BE2C (cell line): ENCODE measurements at regions not wholly inside any gene's neighbourhood (a gene's known extent, or its start where the extent isn't known, plus 50 kb on each side); places are given as distances from the start of the nearest gene placed in this dataset.
A peak's percentile ranks its signal among the peaks of the same experiment; 100 is the strongest.

Source experiments
- DNase-seq: peaks from one replicate; pipeline ENCODE4 v3.0.0-alpha.2; 2020
- H3K27me3 ChIP-seq: fragments of 250-450 bp; sonication (Bioruptor Pico); 2 replicates; pipeline ENCODE4 v1.5.1; 2020; ENCODE audit warnings: mild to moderate bottlenecking
- H3K36me3 ChIP-seq: fragments of 250-450 bp; sonication (Bioruptor Pico); 2 replicates; pipeline ENCODE4 v1.5.1; 2020; ENCODE audit warnings: mild to moderate bottlenecking
- H3K4me1 ChIP-seq: fragments of 250-450 bp; sonication (Bioruptor Pico); 2 replicates; pipeline ENCODE4 v1.5.1; 2020
- H3K4me3 ChIP-seq: 2 replicates; pipeline ENCODE4 v1.5.1; 2011; ENCODE audit warnings: low read depth, low read length
- H3K9me3 ChIP-seq: fragments of 250-450 bp; sonication (Bioruptor Pico); 2 replicates; pipeline ENCODE4 v1.5.1; 2020
- TF ChIP-seq, protein P1 (sequence below): IDR thresholded peaks from 2 replicates; pipeline ENCODE4 v1.5.1; 2012; ENCODE audit warnings: mild to moderate bottlenecking, low read depth, low read length

DNA sequence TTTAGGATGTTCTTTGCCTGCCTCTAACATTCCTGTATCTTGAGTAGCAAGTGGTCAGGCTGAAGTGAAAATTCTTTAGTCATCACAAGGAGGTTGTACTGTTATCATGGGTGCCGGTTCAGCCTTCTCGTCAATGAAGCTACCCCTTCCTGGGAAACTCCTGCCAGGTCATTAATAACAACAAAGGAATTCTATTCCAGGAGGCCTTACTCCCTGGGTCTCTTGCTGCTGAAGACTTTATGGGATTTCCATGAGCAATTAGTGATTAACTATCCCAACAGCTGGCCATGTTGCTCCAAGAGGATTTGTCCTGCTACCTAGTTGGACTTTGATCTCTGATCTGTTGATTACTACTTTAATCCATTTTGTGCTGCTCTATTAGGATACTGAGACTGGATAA is 62.7 kb upstream of the ELOVL5 start:
- DNase-seq: no peak
- no peaks in the 10 kb centered on the region; the same call in 1 of the 2 replicates for H3K27me3 ChIP-seq
- H3K36me3 ChIP-seq: no peaks in the 10 kb centered on the region
- no peak overlapping the region for H3K4me3 ChIP-seq
- H3K9me3 ChIP-seq: no peaks in the 10 kb centered on the region
- H3K4me1 ChIP-seq: no peaks in the 10 kb centered on the region
- TF ChIP-seq, protein P1, sequence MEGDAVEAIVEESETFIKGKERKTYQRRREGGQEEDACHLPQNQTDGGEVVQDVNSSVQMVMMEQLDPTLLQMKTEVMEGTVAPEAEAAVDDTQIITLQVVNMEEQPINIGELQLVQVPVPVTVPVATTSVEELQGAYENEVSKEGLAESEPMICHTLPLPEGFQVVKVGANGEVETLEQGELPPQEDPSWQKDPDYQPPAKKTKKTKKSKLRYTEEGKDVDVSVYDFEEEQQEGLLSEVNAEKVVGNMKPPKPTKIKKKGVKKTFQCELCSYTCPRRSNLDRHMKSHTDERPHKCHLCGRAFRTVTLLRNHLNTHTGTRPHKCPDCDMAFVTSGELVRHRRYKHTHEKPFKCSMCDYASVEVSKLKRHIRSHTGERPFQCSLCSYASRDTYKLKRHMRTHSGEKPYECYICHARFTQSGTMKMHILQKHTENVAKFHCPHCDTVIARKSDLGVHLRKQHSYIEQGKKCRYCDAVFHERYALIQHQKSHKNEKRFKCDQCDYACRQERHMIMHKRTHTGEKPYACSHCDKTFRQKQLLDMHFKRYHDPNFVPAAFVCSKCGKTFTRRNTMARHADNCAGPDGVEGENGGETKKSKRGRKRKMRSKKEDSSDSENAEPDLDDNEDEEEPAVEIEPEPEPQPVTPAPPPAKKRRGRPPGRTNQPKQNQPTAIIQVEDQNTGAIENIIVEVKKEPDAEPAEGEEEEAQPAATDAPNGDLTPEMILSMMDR: no peak

DNA sequence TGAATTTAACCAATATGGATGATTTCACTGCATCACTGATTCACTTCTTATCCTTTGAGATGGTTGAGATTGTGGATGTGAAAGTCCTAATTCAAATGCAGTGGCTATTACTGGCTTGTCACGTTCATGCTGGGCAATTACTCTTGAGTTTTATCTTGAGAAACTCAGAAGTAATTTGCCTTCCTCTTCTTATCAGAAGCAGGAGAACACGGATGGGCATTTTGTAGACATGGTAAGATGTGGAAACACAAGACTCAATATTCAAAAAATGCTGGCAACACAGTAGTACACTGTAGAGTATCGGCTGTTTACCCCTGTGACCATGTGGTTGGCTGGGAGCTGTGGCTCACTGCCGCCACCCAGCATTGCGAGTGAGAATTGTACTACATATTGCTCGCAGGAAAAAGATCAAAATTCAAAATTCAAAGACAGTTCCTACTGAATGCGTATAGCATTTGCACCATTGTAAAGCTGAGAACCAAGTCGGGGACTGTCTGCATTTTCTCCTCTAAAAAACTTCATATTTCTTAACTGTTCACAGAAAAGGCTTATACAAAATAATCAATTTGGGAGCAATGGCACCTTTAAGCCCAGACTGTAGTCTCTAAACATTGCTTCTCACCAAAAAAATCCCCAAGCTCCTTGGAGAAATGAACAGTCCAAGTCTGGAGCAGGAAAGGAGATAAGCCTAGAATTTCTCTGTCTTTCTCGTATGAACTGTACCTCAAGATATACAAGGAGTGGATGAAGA is 61.9 kb upstream of the ELOVL5 start:
- Histone ChIP-seq H3K27me3 (no peaks in the 10 kb centered on the region; the same call in 1 of the 2 replicates), H3K9me3 (no peaks in the 10 kb centered on the region), H3K36me3 (no peaks in the 10 kb centered on the region), H3K4me1 (no peaks in the 10 kb centered on the region), H3K4me3 (no peak overlapping the region)
- peak; percentile 52 for DNase-seq
- TF ChIP-seq, protein P1: peak; percentile 93

DNA sequence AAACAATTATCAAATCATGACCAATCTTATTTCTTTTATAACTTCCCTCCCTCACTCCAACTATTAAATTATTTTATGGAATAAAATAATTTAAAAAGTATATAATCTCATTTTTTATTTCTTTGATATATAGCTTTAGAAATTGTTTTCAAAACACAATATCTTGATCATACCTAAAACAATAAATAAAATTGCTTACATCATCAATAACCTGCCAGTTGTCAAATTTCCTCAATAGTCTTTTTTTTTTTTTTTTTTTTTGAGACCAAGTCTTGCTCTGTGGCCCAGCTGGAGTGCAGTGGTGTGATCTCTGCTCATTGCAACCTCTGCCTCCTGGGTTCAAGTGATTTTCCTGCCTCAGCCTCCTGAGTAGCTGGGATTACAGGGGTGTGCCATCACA is 60.1 kb upstream of the ELOVL5 start:
- Histone ChIP-seq H3K4me1 (no peaks in the 10 kb centered on the region), H3K9me3 (no peaks in the 10 kb centered on the region), H3K36me3 (no peaks in the 10 kb centered on the region), H3K27me3 (no peaks in the 10 kb centered on the region; the same call in 1 of the 2 replicates), H3K4me3 (no peak overlapping the region)
- TF ChIP-seq, protein P1: no peak
- no peak for DNase-seq

DNA sequence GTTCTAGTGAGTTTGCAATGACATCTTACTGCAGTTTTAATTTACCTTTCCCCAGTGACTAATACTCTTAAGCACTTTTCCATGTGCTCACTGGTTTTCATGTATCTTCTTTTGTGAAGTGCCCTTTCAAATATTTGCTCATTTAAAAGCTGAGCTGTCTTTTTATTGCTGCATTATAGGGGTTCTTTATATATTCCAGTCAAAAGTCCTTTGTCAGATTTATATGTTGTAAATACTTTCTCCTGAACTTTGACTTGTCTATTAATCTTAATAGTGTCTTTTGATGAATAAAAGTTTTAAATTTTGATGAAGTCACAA is 50.2 kb upstream of the ELOVL5 start:
- Histone ChIP-seq H3K4me3 (no peak overlapping the region), H3K27me3 (peaks cover 6% of the 10 kb centered on the region; the same call in 1 of the 2 replicates), H3K4me1 (no peaks in the 10 kb centered on the region), H3K36me3 (no peaks in the 10 kb centered on the region), H3K9me3 (no peaks in the 10 kb centered on the region)
- no peak for DNase-seq
- TF ChIP-seq, protein P1: no peak

- Histone ChIP-seq H3K4me3 (no peak overlapping the region), H3K27me3 (peaks cover 6% of the 10 kb centered on the region; the same call in 1 of the 2 replicates), H3K36me3 (no peaks in the 10 kb centered on the region), H3K9me3 (no peaks in the 10 kb centered on the region), H3K4me1 (no peaks in the 10 kb centered on the region)
- DNase-seq: no peak
- TF ChIP-seq, protein P1: no peak
Measured at GRCh38 chr6:53398247-53399026, 49.7 kb upstream of the ELOVL5 start.
